SU-DHL-6 (cell line): ENCODE measurements at regions not wholly inside any gene's neighbourhood (a gene's known extent, or its start where the extent isn't known, plus 50 kb on each side); places are given as distances from the start of the nearest gene placed in this dataset.

Experiments
- H2AFZ ChIP-seq: fragments of 200-600 bp; sonication (generic); 2 replicates; pipeline ENCODE4 v1.6.1; 2014; ENCODE audit warnings: low read depth, mild to moderate bottlenecking, moderate library complexity, mixed read lengths, antibody characterized with exemption, low read length; ENCODE audit not compliant: severe bottlenecking
- H3F3A ChIP-seq: fragments of 200-600 bp; shearing (Covaris generic); 2 replicates; pipeline ENCODE4 v1.6.0; 2016; ENCODE audit warnings: antibody characterized with exemption, mild to moderate bottlenecking; ENCODE audit not compliant: insufficient read depth
- H3K27ac ChIP-seq: fragments of 200-600 bp; sonication (generic); 2 replicates; pipeline ENCODE4 v1.5.1; 2016; ENCODE audit warnings: low read depth, mild to moderate bottlenecking, low read length, moderate library complexity, mixed read lengths
- H3K27me3 ChIP-seq: fragments of 200-600 bp; sonication (generic), shearing (Covaris generic); 2 replicates; pipeline ENCODE4 v1.6.0; 2014; ENCODE audit warnings: mild to moderate bottlenecking, low read length
- H3K36me3 ChIP-seq: fragments of 200-600 bp; sonication (generic); 2 replicates; pipeline ENCODE4 v1.6.1; 2014; ENCODE audit warnings: mild to moderate bottlenecking, low read length, mixed read lengths
- H3K4me2 ChIP-seq: fragments of 300-600, 200-600 bp; shearing (Covaris generic), sonication (generic); 2 replicates; pipeline ENCODE4 v1.6.0; 2014; ENCODE audit warnings: low read length, low read depth, mild to moderate bottlenecking; ENCODE audit not compliant: poor library complexity, severe bottlenecking
- H3K4me3 ChIP-seq: fragments of 200-600 bp; sonication (generic); 2 replicates; pipeline ENCODE4 v1.5.1; 2014; ENCODE audit warnings: antibody characterized with exemption, low read length, mild to moderate bottlenecking, mixed read lengths; ENCODE audit not compliant: insufficient read depth, poor library complexity, severe bottlenecking
- H3K79me2 ChIP-seq: fragments of 200-600 bp; sonication (generic); 2 replicates; pipeline ENCODE4 v1.6.1; 2014; ENCODE audit warnings: mild to moderate bottlenecking, low read length, moderate library complexity; ENCODE audit not compliant: insufficient read depth
- H3K9ac ChIP-seq: fragments of 200-600 bp; sonication (generic); 2 replicates; pipeline ENCODE4 v1.7.0; 2014; ENCODE audit warnings: mild to moderate bottlenecking, low read length
- H3K9me2 ChIP-seq: fragments of 200-600 bp; sonication (generic); replicated peaks from 2 replicates; pipeline ENCODE4 v1.6.1; 2014; ENCODE audit warnings: low read length; ENCODE audit not compliant: insufficient read depth
- H3K9me3 ChIP-seq: fragments of 200-600 bp; sonication (generic); 2 replicates; pipeline ENCODE4 v1.6.1; 2014; ENCODE audit warnings: low read length, mixed read lengths; ENCODE audit not compliant: insufficient read depth
- H4K20me1 ChIP-seq: fragments of 200-600 bp; sonication (generic); 2 replicates; pipeline ENCODE4 v1.6.1; 2014; ENCODE audit warnings: low read depth, mild to moderate bottlenecking, antibody characterized with exemption, low read length, moderate library complexity, mixed read lengths
- CTCF ChIP-seq: fragments of 200-600 bp; sonication (generic); IDR thresholded peaks from one replicate; pipeline ENCODE4 v1.5.1; 2017; ENCODE audit warnings: antibody characterized with exemption, mild to moderate bottlenecking, low read length, moderate library complexity; ENCODE audit not compliant: insufficient read depth, poor library complexity, severe bottlenecking
- EZH2phosphoT487 ChIP-seq: fragments of 200-600 bp; sonication (generic), shearing (Covaris generic); conservative IDR thresholded peaks from 2 replicates; pipeline ENCODE4 v1.6.1; 2018; ENCODE audit warnings: mild to moderate bottlenecking, antibody characterized with exemption, low read length, moderate library complexity, mixed read lengths

GRCh38 chr19:27759896-27760295 is 1453.1 kb downstream of the UQCRFS1 start:
- Histone ChIP-seq H3F3A (no peaks in the 10 kb centered on the region), H3K79me2 (no peaks in the 10 kb centered on the region), H3K27ac (no peak overlapping the region), H4K20me1 (no peaks in the 10 kb centered on the region), H3K4me2 (no peak overlapping the region), H3K36me3 (no peaks in the 10 kb centered on the region), H3K9me2 (no peaks in the 10 kb centered on the region), H3K9ac (no peak overlapping the region), H3K4me3 (no peak overlapping the region), H3K27me3 (no peaks in the 10 kb centered on the region), H3K9me3 (no peaks in the 10 kb centered on the region), H2AFZ (no peak overlapping the region)
- no peak for TF ChIP-seq CTCF
- no peak for TF ChIP-seq EZH2phosphoT487

- Histone ChIP-seq H3K4me3 (no peak overlapping the region), H3K9ac (no peak overlapping the region), H3K36me3 (no peaks in the 10 kb centered on the region), H3K27me3 (no peaks in the 10 kb centered on the region), H3K9me3 (no peaks in the 10 kb centered on the region), H3K4me2 (no peak overlapping the region), H3K79me2 (0 out of 2 replicates have a peak, but pooled peaks cover 3% of the 10 kb centered on the region), H4K20me1 (no peaks in the 10 kb centered on the region), H3K9me2 (no peaks in the 10 kb centered on the region), H2AFZ (no peak overlapping the region), H3F3A (no peaks in the 10 kb centered on the region), H3K27ac (no peak overlapping the region)
- TF ChIP-seq CTCF = no peak
- no peak for TF ChIP-seq EZH2phosphoT487
These were observed 1454.1 kb downstream of the UQCRFS1 start for GRCh38 chr19:27758626-27759505.

- Histone ChIP-seq H3K4me3 (no peak overlapping the region), H3K9me3 (no peaks in the 10 kb centered on the region), H3K9me2 (no peaks in the 10 kb centered on the region), H3K27ac (no peak overlapping the region), H3K36me3 (no peaks in the 10 kb centered on the region), H3K79me2 (0 out of 2 replicates have a peak, but pooled peaks cover 3% of the 10 kb centered on the region), H3K27me3 (no peaks in the 10 kb centered on the region), H4K20me1 (no peaks in the 10 kb centered on the region), H2AFZ (no peak overlapping the region), H3K9ac (no peak overlapping the region), H3K4me2 (no peak overlapping the region), H3F3A (no peaks in the 10 kb centered on the region)
- TF ChIP-seq CTCF (no peak), EZH2phosphoT487 (no peak)
These were observed 1458.3 kb downstream of the UQCRFS1 start for GRCh38 chr19:27754700-27755099.
